ENCODE measurements at regions not wholly inside any gene's neighbourhood (a gene's known extent, or its start where the extent isn't known, plus 50 kb on each side); places are given as distances from the start of the nearest gene placed in this dataset.

DNA sequence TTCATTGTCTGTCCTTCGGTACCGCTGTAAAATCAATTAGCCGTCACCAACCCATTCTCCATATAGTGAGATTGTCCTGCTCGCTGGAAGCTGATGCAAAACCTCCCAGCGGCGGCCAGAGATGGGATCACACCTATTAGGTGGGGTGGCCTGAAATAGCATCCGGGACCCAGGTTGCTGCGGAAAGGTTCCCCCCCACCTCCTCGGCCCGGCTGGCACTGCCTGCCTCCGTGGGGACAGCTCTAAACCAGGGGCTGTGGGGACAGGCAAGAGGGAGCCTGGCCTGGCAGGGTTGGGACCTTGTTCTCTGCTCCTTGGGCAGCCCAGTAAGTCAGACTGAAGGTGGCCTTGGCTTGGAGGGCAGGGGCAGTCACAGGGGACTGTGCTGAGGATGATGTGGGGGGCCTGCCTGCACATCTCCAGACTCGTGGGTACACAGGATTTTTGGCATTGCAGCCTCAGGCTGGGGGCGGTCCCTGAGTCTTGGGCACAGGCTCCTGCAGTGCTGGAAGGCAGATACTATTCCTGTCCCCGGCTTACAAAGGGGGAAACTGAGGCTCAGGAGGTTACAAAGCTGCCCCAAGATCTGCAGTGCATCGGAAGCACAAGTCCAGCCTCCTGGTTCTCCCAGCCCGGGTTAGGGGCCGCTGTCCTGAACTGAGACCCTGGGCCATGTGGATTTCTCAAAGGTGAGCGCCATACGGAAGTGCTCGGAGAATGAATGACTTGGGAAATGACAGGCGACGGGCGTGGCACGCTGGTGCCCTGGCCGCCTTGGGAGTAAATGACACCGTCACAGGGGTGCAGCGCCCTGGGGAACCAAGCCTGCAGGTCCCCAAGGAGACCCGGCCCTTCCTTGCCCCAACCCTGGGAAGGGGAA is 65.6 kb downstream of the UNCX start:
- H3K4me3 ChIP-seq (replicated peaks in 1 of 3; ENCODE audit: insufficient read depth in 1 of 3, low read depth in 1 of 3, low read length in 3 of 3) = no peak overlapping the region
- ChIA-PET POLR2A (no interaction called here), CTCF (no interaction called here)
- intact Hi-C loops (cut with micrococcal nuclease) = no loop called here
- H3K36me3 ChIP-seq (ENCODE audit: control insufficient read depth in 2 of 2, extremely low read depth in 1 of 2, insufficient read depth in 2 of 2, low read length in 2 of 2) = no peaks in the 10 kb centered on the region
- H3K9me3 ChIP-seq (replicated peaks; ENCODE audit: control insufficient read depth, insufficient read depth, low read length) = no peaks in the 10 kb centered on the region
- DNase-seq (ENCODE audit: low read depth, low spot score) = no peak
- no peak for FAIRE-seq
- no peak overlapping the region for H3K9ac ChIP-seq (replicated peaks; ENCODE audit: extremely low read depth, insufficient read depth, low read length)
- no peaks in the 10 kb centered on the region for H3K9me1 ChIP-seq (replicated peaks; ENCODE audit: control insufficient read depth, extremely low read depth, insufficient read depth, low read length)
- no peaks in the 10 kb centered on the region for H3K79me2 ChIP-seq (ENCODE audit: control insufficient read depth, insufficient read depth, low read length)
- no peak overlapping the region for H2AFZ ChIP-seq (ENCODE audit: low read depth, low read length)
- no peak overlapping the region for H3K4me2 ChIP-seq (ENCODE audit: insufficient read depth, low read length)
- H4K20me1 ChIP-seq (replicated peaks; ENCODE audit: control insufficient read depth, extremely low read depth, insufficient read depth, low read length) = no peaks in the 10 kb centered on the region
- H3K27ac ChIP-seq (ENCODE audit: insufficient read depth, low read depth, low read length) = no peak overlapping the region
- dilution Hi-C loops (cut with MboI; ENCODE audit: extremely low pct_ligation_motif_present, low sequenced_read_pairs) = no loop called here
- TF ChIP-seq POLR2AphosphoS5 (IDR thresholded peaks at IDR 0.05; ENCODE audit: insufficient read depth, low read depth, low read length) (no peak), EZH2 (IDR thresholded peaks at IDR 0.05; ENCODE audit: borderline replicate concordance, low read depth, low read length, severe bottlenecking) (no peak), GATA2 (IDR thresholded peaks at IDR 0.05; ENCODE audit: insufficient read depth, insufficient read length, low read depth, low read length) (no peak), JUN (IDR thresholded peaks at IDR 0.05; ENCODE audit: borderline replicate concordance, insufficient read depth, insufficient read length, low read depth) (no peak), MYC (IDR thresholded peaks at IDR 0.05; ENCODE audit: low read depth, low read length) (no peak), FOS (IDR thresholded peaks at IDR 0.05; ENCODE audit: borderline replicate concordance, insufficient read depth, low read length) (no peak), POLR2A (IDR thresholded peaks at IDR 0.05; ENCODE audit: low read depth, low read length) (no peak)
- TF ChIP-seq, protein P1, sequence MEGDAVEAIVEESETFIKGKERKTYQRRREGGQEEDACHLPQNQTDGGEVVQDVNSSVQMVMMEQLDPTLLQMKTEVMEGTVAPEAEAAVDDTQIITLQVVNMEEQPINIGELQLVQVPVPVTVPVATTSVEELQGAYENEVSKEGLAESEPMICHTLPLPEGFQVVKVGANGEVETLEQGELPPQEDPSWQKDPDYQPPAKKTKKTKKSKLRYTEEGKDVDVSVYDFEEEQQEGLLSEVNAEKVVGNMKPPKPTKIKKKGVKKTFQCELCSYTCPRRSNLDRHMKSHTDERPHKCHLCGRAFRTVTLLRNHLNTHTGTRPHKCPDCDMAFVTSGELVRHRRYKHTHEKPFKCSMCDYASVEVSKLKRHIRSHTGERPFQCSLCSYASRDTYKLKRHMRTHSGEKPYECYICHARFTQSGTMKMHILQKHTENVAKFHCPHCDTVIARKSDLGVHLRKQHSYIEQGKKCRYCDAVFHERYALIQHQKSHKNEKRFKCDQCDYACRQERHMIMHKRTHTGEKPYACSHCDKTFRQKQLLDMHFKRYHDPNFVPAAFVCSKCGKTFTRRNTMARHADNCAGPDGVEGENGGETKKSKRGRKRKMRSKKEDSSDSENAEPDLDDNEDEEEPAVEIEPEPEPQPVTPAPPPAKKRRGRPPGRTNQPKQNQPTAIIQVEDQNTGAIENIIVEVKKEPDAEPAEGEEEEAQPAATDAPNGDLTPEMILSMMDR (IDR thresholded peaks at IDR 0.05; ENCODE audit: extremely low read depth in 1 of 2, insufficient read depth in 1 of 2, low read depth in 1 of 2, low read length in 2 of 2) = no peak
- TF ChIP-seq, protein P2, sequence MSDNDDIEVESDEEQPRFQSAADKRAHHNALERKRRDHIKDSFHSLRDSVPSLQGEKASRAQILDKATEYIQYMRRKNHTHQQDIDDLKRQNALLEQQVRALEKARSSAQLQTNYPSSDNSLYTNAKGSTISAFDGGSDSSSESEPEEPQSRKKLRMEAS (IDR thresholded peaks at IDR 0.05; ENCODE audit: insufficient read depth, insufficient read length) = no peak
- BruUV-seq (replicated peaks) = no TSS peak
- H3K27me3 ChIP-seq (ENCODE audit: control insufficient read depth in 2 of 2, insufficient read depth in 2 of 2, low read length in 2 of 2) = no peaks in the 10 kb centered on the region
- H3K4me1 ChIP-seq (ENCODE audit: control insufficient read depth, extremely low read depth, insufficient read depth, low read length) = no peaks in the 10 kb centered on the region
